SH-SY5Y (cell line): ENCODE measurements at regions not wholly inside any gene's neighbourhood (a gene's known extent, or its start where the extent isn't known, plus 50 kb on each side); places are given as distances from the start of the nearest gene placed in this dataset.
A peak's percentile ranks its signal among the peaks of the same experiment; 100 is the strongest.

Source experiments
- GATA2 ChIP-seq: IDR thresholded peaks from 2 replicates; pipeline ENCODE4 v1.6.1; 2011; ENCODE audit warnings: mild to moderate bottlenecking, low read depth, low read length
- GATA3 ChIP-seq: IDR thresholded peaks from 2 replicates; pipeline ENCODE4 v1.6.1; 2011; ENCODE audit warnings: low read depth, mild to moderate bottlenecking, low read length, moderate library complexity

GRCh38 chr2:173458991-173459780 is 104.5 kb downstream of the CDCA7 start:
- TF ChIP-seq GATA2 (peak; percentile 41), GATA3 (no peak)
